ENCODE measurements at regions not wholly inside any gene's neighbourhood (a gene's known extent, or its start where the extent isn't known, plus 50 kb on each side); places are given as distances from the start of the nearest gene placed in this dataset.

GRCh38 chrX:56505866-56506265 is 57.6 kb upstream of the UBQLN2 start (continued):
- TF ChIP-seq ZSCAN5A (tag by site-specific recombination; IDR thresholded peaks at IDR 0.05): no peak

Data from HEK293 (cell line).